H9 (cell line): ENCODE measurements at regions not wholly inside any gene's neighbourhood (a gene's known extent, or its start where the extent isn't known, plus 50 kb on each side); places are given as distances from the start of the nearest gene placed in this dataset.

ENCODE experiments used
- DNase-seq: peaks from one replicate; pipeline ENCODE4 v3.0.0-alpha.2; 2017
- H2AFZ ChIP-seq: one replicate; pipeline ENCODE4 v1.6.1; 2013; ENCODE audit warnings: mild to moderate bottlenecking, low read length, control low read depth, moderate library complexity
- H2AK5ac ChIP-seq: 2 replicates; pipeline ENCODE4 v1.6.1; 2013; ENCODE audit warnings: low read length, control low read depth, mixed read lengths; ENCODE audit not compliant: insufficient read length
- H2BK120ac ChIP-seq: one replicate; pipeline ENCODE4 v1.6.1; 2013; ENCODE audit warnings: low read depth, mild to moderate bottlenecking, low read length, control low read depth, inconsistent platforms; ENCODE audit not compliant: poor library complexity, severe bottlenecking
- H2BK12ac ChIP-seq: 2 replicates; pipeline ENCODE4 v1.6.1; 2013; ENCODE audit warnings: low read length, control low read depth, mixed read lengths, low read depth; ENCODE audit not compliant: insufficient read length
- H2BK15ac ChIP-seq: 2 replicates; pipeline ENCODE4 v1.6.1; 2013; ENCODE audit warnings: low read depth, low read length, control low read depth
- H2BK20ac ChIP-seq: one replicate; pipeline ENCODE4 v1.6.1; 2013; ENCODE audit warnings: low read depth, mild to moderate bottlenecking, low read length, control low read depth, inconsistent platforms; ENCODE audit not compliant: poor library complexity, severe bottlenecking
- H2BK5ac ChIP-seq: 2 replicates; pipeline ENCODE4 v1.6.1; 2013; ENCODE audit warnings: low read length, control low read depth, mixed read lengths; ENCODE audit not compliant: insufficient read length
- H3K14ac ChIP-seq: 2 replicates; pipeline ENCODE4 v1.6.1; 2013; ENCODE audit warnings: low read length, control low read depth; ENCODE audit not compliant: insufficient read depth
- H3K18ac ChIP-seq: 2 replicates; pipeline ENCODE4 v1.6.1; 2013; ENCODE audit warnings: low read depth, mild to moderate bottlenecking, mixed read lengths, low read length, control low read depth; ENCODE audit not compliant: insufficient read length
- H3K23ac ChIP-seq: 2 replicates; pipeline ENCODE4 v1.6.1; 2013; ENCODE audit warnings: low read length, control low read depth, mixed read lengths, low read depth; ENCODE audit not compliant: insufficient read length
- H3K23me2 ChIP-seq: 2 replicates; pipeline ENCODE4 v1.6.1; 2013; ENCODE audit warnings: low read depth, mild to moderate bottlenecking, mixed read lengths, low read length, control low read depth; ENCODE audit not compliant: insufficient read length, poor library complexity, severe bottlenecking
- H3K27ac ChIP-seq: 2 replicates; pipeline ENCODE4 v1.5.1; 2013; ENCODE audit warnings: low read length, control low read depth, mixed read lengths, low read depth; ENCODE audit not compliant: insufficient read length
- H3K27me3 ChIP-seq: 2 replicates; pipeline ENCODE4 v1.6.1; 2013; ENCODE audit warnings: low read length, control low read depth, inconsistent platforms; ENCODE audit not compliant: insufficient read depth
- H3K4ac ChIP-seq: 2 replicates; pipeline ENCODE4 v1.6.1; 2013; ENCODE audit warnings: low read depth, mild to moderate bottlenecking, control low read depth, inconsistent platforms, low read length, moderate library complexity
- H3K4me1 ChIP-seq: 2 replicates; pipeline ENCODE4 v1.6.1; 2013; ENCODE audit warnings: low read length, control low read depth, inconsistent platforms; ENCODE audit not compliant: insufficient read depth
- H3K4me2 ChIP-seq: 2 replicates; pipeline ENCODE4 v1.6.1; 2013; ENCODE audit warnings: low read length, control low read depth, mixed read lengths; ENCODE audit not compliant: insufficient read length, insufficient read depth
- H3K56ac ChIP-seq: 2 replicates; pipeline ENCODE4 v1.6.1; 2013; ENCODE audit warnings: low read depth, mild to moderate bottlenecking, mixed read lengths, low read length, control low read depth; ENCODE audit not compliant: insufficient read length
- H3K79me1 ChIP-seq: 2 replicates; pipeline ENCODE4 v1.6.1; 2013; ENCODE audit warnings: low read depth, mild to moderate bottlenecking, moderate library complexity, low read length, control low read depth, inconsistent platforms; ENCODE audit not compliant: insufficient read depth, poor library complexity, severe bottlenecking
- H3K79me2 ChIP-seq: 2 replicates; pipeline ENCODE4 v1.6.1; 2013; ENCODE audit warnings: low read length, control low read depth, inconsistent platforms; ENCODE audit not compliant: insufficient read depth
- H3K9ac ChIP-seq: 2 replicates; pipeline ENCODE4 v1.6.1; 2013; ENCODE audit warnings: low read length, control low read depth, mixed read lengths; ENCODE audit not compliant: insufficient read length; ENCODE audit errors: extremely low read depth
- H3K9me3 ChIP-seq: one replicate; pipeline ENCODE4 v1.6.1; 2013; ENCODE audit warnings: low read depth, low read length, inconsistent platforms; ENCODE audit not compliant: control insufficient read depth
- H3T11ph ChIP-seq: one replicate; pipeline ENCODE4 v1.6.1; 2013; ENCODE audit warnings: mild to moderate bottlenecking, low read length, control low read depth, inconsistent platforms
- H4K20me1 ChIP-seq: one replicate; pipeline ENCODE4 v1.6.1; 2013; ENCODE audit not compliant: control insufficient read depth, insufficient read length, insufficient read depth
- H4K5ac ChIP-seq: 2 replicates; pipeline ENCODE4 v1.6.1; 2013; ENCODE audit warnings: low read depth, mild to moderate bottlenecking, mixed read lengths, low read length, control low read depth; ENCODE audit not compliant: insufficient read length
- H4K8ac ChIP-seq: replicated peaks from 2 replicates; pipeline ENCODE4 v1.6.1; 2013; ENCODE audit warnings: low read length, control low read depth, mixed read lengths, low read depth; ENCODE audit not compliant: insufficient read length
- H4K91ac ChIP-seq: 2 replicates; pipeline ENCODE4 v1.6.1; 2013; ENCODE audit warnings: low read depth, mild to moderate bottlenecking, moderate library complexity, mixed read lengths, low read length, control low read depth; ENCODE audit not compliant: insufficient read length
- H3K27ac Mint-ChIP-seq, 3 experiments: 2 replicates in 2 of 3; 3 replicates in 1 of 3; pipeline ENCODE4 v1.8.0; 2020 to 2021; ENCODE audit warnings: mixed read lengths in 3 of 3, mild to moderate bottlenecking in 1 of 3, moderate library complexity in 1 of 3
- H3K27me3 Mint-ChIP-seq: 2 replicates; pipeline ENCODE4 v1.8.0; 2021; ENCODE audit warnings: low read depth, mild to moderate bottlenecking, moderate library complexity, mixed read lengths
- H3K36me3 Mint-ChIP-seq, 3 experiments: 2 replicates in 2 of 3; 3 replicates in 1 of 3; pipeline ENCODE4 v1.8.0; 2020 to 2021; ENCODE audit warnings: low read depth in 3 of 3, mixed read lengths in 3 of 3; ENCODE audit not compliant: insufficient read depth in 1 of 3
- H3K4me1 Mint-ChIP-seq, 2 experiments: 2 replicates each; pipeline ENCODE4 v1.8.0; 2020; ENCODE audit warnings: mixed read lengths in 2 of 2
- H3K4me3 Mint-ChIP-seq, 2 experiments: 2 replicates in 1 of 2; 3 replicates in 1 of 2; pipeline ENCODE4 v1.8.0; 2020 to 2021; ENCODE audit warnings: mild to moderate bottlenecking in 2 of 2, mixed read lengths in 2 of 2, moderate library complexity in 1 of 2
- H3K9me3 Mint-ChIP-seq, 2 experiments: 2 replicates in 1 of 2; 3 replicates in 1 of 2; pipeline ENCODE4 v1.8.0; 2020; ENCODE audit warnings: mild to moderate bottlenecking in 2 of 2, mixed read lengths in 2 of 2, moderate library complexity in 1 of 2
- CTCF ChIP-seq: fragments of 200-600 bp; sonication (generic); conservative IDR thresholded peaks from 3 replicates; pipeline ENCODE4 v1.8.0; 2021; ENCODE audit warnings: antibody characterized with exemption, mild to moderate bottlenecking
- WGBS: extraction: QIAGEN DNeasy Blood & Tissue Kit; methylation state at CpG from one replicate; pipeline ENCODE4 v1.1.7; 2013; ENCODE audit warnings: missing lambda C conversion rate, low lambda C conversion rate, mixed read lengths; ENCODE audit not compliant: insufficient read length; ENCODE audit errors: extremely low coverage; 5-methylcytosine and 5-hydroxymethylcytosine counted together

- H3K9ac ChIP-seq = no peak overlapping the region
- no peaks in the 10 kb centered on the region for H3K23me2 ChIP-seq
- H3K27me3 ChIP-seq = no peaks in the 10 kb centered on the region
- WGBS = no CpG with 5 or more reads among the region's 4 CpGs
- no peak overlapping the region for H2BK15ac ChIP-seq
- H2BK20ac ChIP-seq = no peak overlapping the region
- no peak overlapping the region for H2AFZ ChIP-seq
- no peak overlapping the region for H3T11ph ChIP-seq
- no peak overlapping the region for H2AK5ac ChIP-seq
- no peak for DNase-seq
- H3K27ac ChIP-seq = no peak overlapping the region
- H3K36me3 Mint-ChIP-seq = no peaks in the 10 kb centered on the region
- H3K27ac Mint-ChIP-seq = no peak overlapping the region; a peak in 1 of 7 replicates
- no peak overlapping the region for H4K8ac ChIP-seq
- no peak overlapping the region for H3K18ac ChIP-seq
- H3K9me3 ChIP-seq = no peaks in the 10 kb centered on the region
- no peak overlapping the region for H2BK120ac ChIP-seq
- H3K4me1 ChIP-seq = no peaks in the 10 kb centered on the region
- no peak overlapping the region for H3K23ac ChIP-seq
- no peaks in the 10 kb centered on the region for H4K20me1 ChIP-seq
- H4K5ac ChIP-seq = no peak overlapping the region
- TF ChIP-seq CTCF = no peak
- no peak overlapping the region for H2BK5ac ChIP-seq
- no peak overlapping the region for H4K91ac ChIP-seq
- no peaks in the 10 kb centered on the region for H3K79me2 ChIP-seq
- no peak overlapping the region for H3K4me3 Mint-ChIP-seq
- H3K79me1 ChIP-seq = no peaks in the 10 kb centered on the region
- no peak overlapping the region for H3K14ac ChIP-seq
- H3K56ac ChIP-seq = no peak overlapping the region
- H3K27me3 Mint-ChIP-seq = no peaks in the 10 kb centered on the region; the same call in none of the 2 replicates
- no peak overlapping the region for H2BK12ac ChIP-seq
- no peaks in the 10 kb centered on the region; a peak in 1 of 4 replicates for H3K4me1 Mint-ChIP-seq
- H3K4ac ChIP-seq = no peak overlapping the region
- no peak overlapping the region for H3K4me2 ChIP-seq
- peaks cover 0 to under 1% of the 10 kb centered on the region in 2 experiments; a peak in 2 of 5 replicates for H3K9me3 Mint-ChIP-seq
These were observed 94.8 kb upstream of the RAB12 start for GRCh38 chr18:8514409-8514808.
